ENCODE measurements at regions not wholly inside any gene's neighbourhood (a gene's known extent, or its start where the extent isn't known, plus 50 kb on each side); places are given as distances from the start of the nearest gene placed in this dataset.

GRCh38 chr9:118330191-118330986 lies 626.2 kb downstream of the TLR4 start:
- Histone ChIP-seq H3K9me2 (ENCODE audit: insufficient read depth) (no peaks in the 10 kb centered on the region), H3K36me3 (ENCODE audit: low read depth) (no peaks in the 10 kb centered on the region), H3F3A (ENCODE audit: insufficient read depth, low read depth) (no peaks in the 10 kb centered on the region), H3K27me3 (ENCODE audit: insufficient read depth, low read depth) (no peaks in the 10 kb centered on the region), H3K79me2 (ENCODE audit: low read depth) (no peaks in the 10 kb centered on the region), H3K27ac (no peak overlapping the region), H4K20me1 (ENCODE audit: insufficient read depth) (no peaks in the 10 kb centered on the region), H3K4me1 (replicated peaks; ENCODE audit: insufficient read depth) (0 out of 2 replicates have a peak, but pooled peaks cover 5% of the 10 kb centered on the region), H2AFZ (no peak overlapping the region), H3K4me3 (no peak overlapping the region), H3K9me3 (ENCODE audit: insufficient read depth, low read depth) (0 out of 2 replicates have a peak, but pooled peaks cover 6% of the 10 kb centered on the region), H3K4me2 (no peak overlapping the region)
- TF ChIP-seq CTCF (conservative IDR thresholded peaks at IDR 0.05), result no peak
- TF ChIP-seq EZH2 (IDR thresholded peaks at IDR 0.05; ENCODE audit: low read depth), result no peak
- ChIA-PET CTCF (no interaction called here), POLR2A (ENCODE audit: unreplicated experiment) (no interaction called here)
- no TSS peak for BruUV-seq (replicated peaks)
- no peak for DNase-seq
- intact Hi-C loops (cut with micrococcal nuclease; ENCODE audit: unreplicated experiment), result loop anchor here (10.0 kb wide), 1 partner anchor 314 kb away; no protein-coding TSS in a partner anchor

GRCh38 chr9:118331622-118332045 lies 627.4 kb downstream of the TLR4 start:
- H2AFZ ChIP-seq, result 0 out of 2 replicates have a peak overlapping the region, but pooled peaks have one; percentile 5
- ChIA-PET POLR2A (ENCODE audit: unreplicated experiment) (interaction anchor here (0.7 to 0.9 kb wide), 2 partner anchors 13 to 1051 kb away, joined by 4 to 15 read pairs; no protein-coding TSS in a partner anchor), CTCF (no interaction called here)
- 0 out of 2 replicates have a peak, but pooled peaks cover 6% of the 10 kb centered on the region for H3K9me3 ChIP-seq (ENCODE audit: insufficient read depth, low read depth)
- no peak overlapping the region for H3K27ac ChIP-seq
- no peaks in the 10 kb centered on the region for H3K79me2 ChIP-seq (ENCODE audit: low read depth)
- DNase-seq, result peak; percentile 55 to 74
- H3K36me3 ChIP-seq (ENCODE audit: low read depth), result no peaks in the 10 kb centered on the region
- H3F3A ChIP-seq (ENCODE audit: insufficient read depth, low read depth), result no peaks in the 10 kb centered on the region
- H3K4me2 ChIP-seq, result no peak overlapping the region
- intact Hi-C loops (cut with micrococcal nuclease; ENCODE audit: unreplicated experiment), result loop anchor here (1.0 to 10.0 kb wide), 2 partner anchors 13 to 313 kb away; no protein-coding TSS in a partner anchor
- peaks cover 10% of the 10 kb centered on the region; the same call in 1 of the 2 replicates for H3K4me1 ChIP-seq (replicated peaks; ENCODE audit: insufficient read depth)
- BruUV-seq (replicated peaks), result no TSS peak
- H3K27me3 ChIP-seq (ENCODE audit: insufficient read depth, low read depth), result no peaks in the 10 kb centered on the region
- H3K4me3 ChIP-seq, result no peak overlapping the region
- no peak for TF ChIP-seq CTCF (conservative IDR thresholded peaks at IDR 0.05)
- TF ChIP-seq EZH2 (IDR thresholded peaks at IDR 0.05; ENCODE audit: low read depth), result no peak
- H3K9me2 ChIP-seq (ENCODE audit: insufficient read depth), result no peaks in the 10 kb centered on the region
- no peaks in the 10 kb centered on the region for H4K20me1 ChIP-seq (ENCODE audit: insufficient read depth)

GRCh38 chr9:118336250-118336942 lies 632.2 kb downstream of the TLR4 start:
- H3K4me1 ChIP-seq (replicated peaks; ENCODE audit: insufficient read depth), result peaks cover 15% of the 10 kb centered on the region; the same call in 1 of the 2 replicates
- ChIA-PET CTCF (no interaction called here), POLR2A (ENCODE audit: unreplicated experiment) (no interaction called here)
- no peaks in the 10 kb centered on the region for H3F3A ChIP-seq (ENCODE audit: insufficient read depth, low read depth)
- H3K9me3 ChIP-seq (ENCODE audit: insufficient read depth, low read depth), result no peaks in the 10 kb centered on the region
- DNase-seq, result no peak
- H3K27ac ChIP-seq, result no peak overlapping the region
- no peak overlapping the region for H3K4me2 ChIP-seq
- no peaks in the 10 kb centered on the region for H3K79me2 ChIP-seq (ENCODE audit: low read depth)
- H4K20me1 ChIP-seq (ENCODE audit: insufficient read depth), result no peaks in the 10 kb centered on the region
- H2AFZ ChIP-seq, result no peak overlapping the region; the same call in 1 of the 2 replicates
- no TSS peak for BruUV-seq (replicated peaks)
- H3K27me3 ChIP-seq (ENCODE audit: insufficient read depth, low read depth), result no peaks in the 10 kb centered on the region
- no peaks in the 10 kb centered on the region; the same call in 1 of the 2 replicates for H3K9me2 ChIP-seq (ENCODE audit: insufficient read depth)
- intact Hi-C loops (cut with micrococcal nuclease; ENCODE audit: unreplicated experiment), result loop anchor here (10.0 kb wide), 1 partner anchor 308 kb away; no protein-coding TSS in a partner anchor
- no peak overlapping the region for H3K4me3 ChIP-seq
- TF ChIP-seq CTCF (conservative IDR thresholded peaks at IDR 0.05) (no peak), EZH2 (IDR thresholded peaks at IDR 0.05; ENCODE audit: low read depth) (no peak)
- H3K36me3 ChIP-seq (ENCODE audit: low read depth), result no peaks in the 10 kb centered on the region
